ENCODE measurements at regions not wholly inside any gene's neighbourhood (a gene's known extent, or its start where the extent isn't known, plus 50 kb on each side); places are given as distances from the start of the nearest gene placed in this dataset.
"Not testable (repeated sequence)": the region's sequence is repeated elsewhere in the genome, so short reads cannot be mapped to it uniquely, and the experiment has no call there.

- Mint-ChIP-seq H3K27me3 (no peaks in the 10 kb centered on the region), H3K36me3 (ENCODE audit: insufficient read depth) (no peaks in the 10 kb centered on the region), H3K4me3 (no peak overlapping the region), H3K27ac (no peak overlapping the region), H3K4me1 (ENCODE audit: low read depth in 2 of 2) (no peaks in the 10 kb centered on the region), H3K9me3 (peaks cover 12 to 17% of the 10 kb centered on the region in 2 donors)
- no peak for ATAC-seq (replicated peaks)
- DNase-seq = no peak
Measured at GRCh38 chr12:85445060-85445938, 165.3 kb downstream of the ALX1 start.

- H3K4me1 Mint-ChIP-seq (ENCODE audit: low read depth in 2 of 2) = no peaks in the 10 kb centered on the region
- H3K27me3 Mint-ChIP-seq = no peaks in the 10 kb centered on the region
- H3K27ac Mint-ChIP-seq = no peak overlapping the region
- DNase-seq (no peak), ATAC-seq (replicated peaks) (no peak)
- H3K9me3 Mint-ChIP-seq = peaks cover 14% of the 10 kb centered on the region in 2 donors
- H3K36me3 Mint-ChIP-seq (ENCODE audit: insufficient read depth) = no peaks in the 10 kb centered on the region
- no peak overlapping the region for H3K4me3 Mint-ChIP-seq
Measured at GRCh38 chr12:85448031-85448430, 168.0 kb downstream of the ALX1 start.

- DNase-seq = no peak
- Mint-ChIP-seq H3K27me3 (no peaks in the 10 kb centered on the region), H3K36me3 (ENCODE audit: insufficient read depth) (no peaks in the 10 kb centered on the region), H3K4me1 (ENCODE audit: low read depth in 2 of 2) (no peaks in the 10 kb centered on the region), H3K27ac (no peak overlapping the region), H3K4me3 (no peak overlapping the region), H3K9me3 (peaks cover 14% of the 10 kb centered on the region in 2 donors)
- no peak for ATAC-seq (replicated peaks)
Measured at GRCh38 chr12:85448548-85449139, 168.6 kb downstream of the ALX1 start.

GRCh38 chr12:85457016-85457415 is 177.0 kb downstream of the ALX1 start:
- H3K4me1 Mint-ChIP-seq (ENCODE audit: low read depth in 2 of 2) = no peaks in the 10 kb centered on the region
- peaks cover 0 to 4% of the 10 kb centered on the region in 2 donors for H3K9me3 Mint-ChIP-seq
- no peak for DNase-seq
- no peak overlapping the region for H3K27ac Mint-ChIP-seq
- no peaks in the 10 kb centered on the region for H3K27me3 Mint-ChIP-seq
- H3K4me3 Mint-ChIP-seq = no peak overlapping the region
- ATAC-seq (replicated peaks) = no peak
- no peaks in the 10 kb centered on the region for H3K36me3 Mint-ChIP-seq (ENCODE audit: insufficient read depth)

- ATAC-seq (replicated peaks) (no peak), DNase-seq (no peak)
- Mint-ChIP-seq H3K4me3 (no peak overlapping the region), H3K27me3 (no peaks in the 10 kb centered on the region), H3K27ac (no peak overlapping the region), H3K9me3 (peaks cover 0 to 5% of the 10 kb centered on the region in 2 donors), H3K36me3 (ENCODE audit: insufficient read depth) (no peaks in the 10 kb centered on the region), H3K4me1 (ENCODE audit: low read depth in 2 of 2) (no peaks in the 10 kb centered on the region)
Measured at GRCh38 chr12:85461127-85461526, 181.1 kb downstream of the ALX1 start.

- H3K36me3 Mint-ChIP-seq (ENCODE audit: insufficient read depth) = no peaks in the 10 kb centered on the region
- H3K4me3 Mint-ChIP-seq = no peak overlapping the region
Measured at GRCh38 chr12:85462888-85463287, 182.9 kb downstream of the ALX1 start.

GRCh38 chr12:85466890-85467289 is 186.9 kb downstream of the ALX1 start:
- no peaks in the 10 kb centered on the region for H3K27me3 Mint-ChIP-seq
- H3K4me3 Mint-ChIP-seq = no peak overlapping the region
- H3K4me1 Mint-ChIP-seq (ENCODE audit: low read depth in 2 of 2) = no peaks in the 10 kb centered on the region
- H3K36me3 Mint-ChIP-seq (ENCODE audit: insufficient read depth) = no peaks in the 10 kb centered on the region
- peaks cover 12 to 16% of the 10 kb centered on the region in 2 donors for H3K9me3 Mint-ChIP-seq
- DNase-seq (no peak), ATAC-seq (replicated peaks) (no peak)
- no peak overlapping the region for H3K27ac Mint-ChIP-seq

More at GRCh38 chr12:85462888-85463287, 182.9 kb downstream of the ALX1 start:
- no peaks in the 10 kb centered on the region for H3K27me3 Mint-ChIP-seq
- DNase-seq (no peak), ATAC-seq (replicated peaks) (no peak)
- H3K4me1 Mint-ChIP-seq (ENCODE audit: low read depth in 2 of 2) = no peaks in the 10 kb centered on the region
- H3K9me3 Mint-ChIP-seq = peaks cover 0 to 5% of the 10 kb centered on the region in 2 donors
- H3K27ac Mint-ChIP-seq = no peak overlapping the region

- DNase-seq = no peak
Measured at GRCh38 chr12:85468356-85469157, 188.5 kb downstream of the ALX1 start.

GRCh38 chr12:85469158-85470086 is 189.4 kb downstream of the ALX1 start:
- H3K27me3 Mint-ChIP-seq; H3K36me3 Mint-ChIP-seq (ENCODE audit: insufficient read depth); H3K27ac Mint-ChIP-seq; H3K4me1 Mint-ChIP-seq (ENCODE audit: low read depth in 2 of 2); DNase-seq; ATAC-seq (replicated peaks): not testable (repeated sequence)
- peak overlapping the region in 1 of 2 donors; percentile 52 for H3K4me3 Mint-ChIP-seq
- H3K9me3 Mint-ChIP-seq = peaks cover 11 to 16% of the 10 kb centered on the region in 2 donors

More at GRCh38 chr12:85468356-85469157, 188.5 kb downstream of the ALX1 start:
- no peak for ATAC-seq (replicated peaks)
- H3K4me3 Mint-ChIP-seq = peak overlapping the region in 1 of 2 donors; percentile 52
- no peaks in the 10 kb centered on the region for H3K27me3 Mint-ChIP-seq
- H3K36me3 Mint-ChIP-seq (ENCODE audit: insufficient read depth) = no peaks in the 10 kb centered on the region
- H3K9me3 Mint-ChIP-seq = peaks cover 11 to 16% of the 10 kb centered on the region in 2 donors
- H3K4me1 Mint-ChIP-seq (ENCODE audit: low read depth in 2 of 2) = no peaks in the 10 kb centered on the region
- H3K27ac Mint-ChIP-seq = no peak overlapping the region

- H3K4me1 Mint-ChIP-seq (ENCODE audit: low read depth in 2 of 2); DNase-seq; ATAC-seq (replicated peaks); H3K36me3 Mint-ChIP-seq (ENCODE audit: insufficient read depth); H3K4me3 Mint-ChIP-seq; H3K9me3 Mint-ChIP-seq; H3K27ac Mint-ChIP-seq; H3K27me3 Mint-ChIP-seq: not testable (repeated sequence)
Measured at GRCh38 chr12:85475277-85475676, 195.3 kb downstream of the ALX1 start.

GRCh38 chr12:85476756-85477155 is 196.7 kb downstream of the ALX1 start:
- no peak for DNase-seq
- Mint-ChIP-seq H3K27me3 (no peaks in the 10 kb centered on the region), H3K9me3 (peaks cover 6 to 12% of the 10 kb centered on the region in 2 donors), H3K36me3 (ENCODE audit: insufficient read depth) (no peaks in the 10 kb centered on the region), H3K27ac (no peak overlapping the region), H3K4me3 (no peak overlapping the region), H3K4me1 (ENCODE audit: low read depth in 2 of 2) (no peaks in the 10 kb centered on the region)
- ATAC-seq (replicated peaks) = no peak

GRCh38 chr12:85484387-85484786 is 204.4 kb downstream of the ALX1 start:
- no peak for ATAC-seq (replicated peaks)
- Mint-ChIP-seq H3K27me3 (no peaks in the 10 kb centered on the region), H3K27ac (no peak overlapping the region), H3K4me1 (ENCODE audit: low read depth in 2 of 2) (no peaks in the 10 kb centered on the region), H3K4me3 (no peak overlapping the region), H3K9me3 (peaks cover 6 to 12% of the 10 kb centered on the region in 2 donors), H3K36me3 (ENCODE audit: insufficient read depth) (no peaks in the 10 kb centered on the region)
- no peak for DNase-seq
